HEK293 (cell line): ENCODE measurements at regions not wholly inside any gene's neighbourhood (a gene's known extent, or its start where the extent isn't known, plus 50 kb on each side); places are given as distances from the start of the nearest gene placed in this dataset.

ENCODE experiments used
- CTCF ChIA-PET: fragments of 350-600 bp; formaldehyde crosslinking; extraction: SDS; loops from one replicate; lab custom pipeline; 2021; ENCODE audit warnings: antibody characterized with exemption; lab: Yijun Ruan, JAX
- POLR2A ChIA-PET: fragments of 300-600 bp; formaldehyde crosslinking; extraction: SDS; loops from one replicate; lab custom pipeline; 2020; ENCODE audit warnings: antibody characterized with exemption, inconsistent platforms; lab: Yijun Ruan, JAX
- H3K27ac ChIP-seq: fragments of 200-500 bp; sonication (Bioruptor generic); 2 replicates; pipeline ENCODE4 v1.5.1; 2014; ENCODE audit warnings: low read depth, low read length, control low read depth, inconsistent platforms; ENCODE audit errors: extremely low read depth
- H3K36me3 ChIP-seq, 2 experiments: fragments of 200-500 bp in 1 of 2; sonication (Bioruptor generic) in 1 of 2; 1 replicate in 1 of 2; 2 replicates in 1 of 2; pipeline ENCODE4 v1.5.1; 2014 to 2017; ENCODE audit warnings: inconsistent platforms in 2 of 2, low read length in 2 of 2; ENCODE audit not compliant: control insufficient read depth in 2 of 2, insufficient read depth in 1 of 2
- H3K4me1 ChIP-seq: fragments of 200-500 bp; sonication (Bioruptor generic); 2 replicates; pipeline ENCODE4 v1.5.1; 2014; ENCODE audit warnings: mild to moderate bottlenecking, low read length, inconsistent platforms; ENCODE audit not compliant: control insufficient read depth, insufficient read depth
- H3K4me3 ChIP-seq: 2 replicates; pipeline ENCODE4 v1.5.1; 2011; ENCODE audit warnings: low read depth, mild to moderate bottlenecking, control low read depth, low read length, moderate library complexity
- H3K9me3 ChIP-seq: fragments of 200-500 bp; sonication (Bioruptor generic); 2 replicates; pipeline ENCODE4 v1.5.1; 2014; ENCODE audit warnings: low read depth, low read length, inconsistent platforms; ENCODE audit not compliant: control insufficient read depth, insufficient read depth
- CTCF ChIP-seq: fragments of 450-650 bp; formaldehyde crosslinking; IDR thresholded peaks from 2 replicates; pipeline ENCODE4 v1.5.1; 2016; ENCODE audit warnings: missing biosample characterization, missing genetic modification characterization
- PBX3 ChIP-seq: sonication (generic); formaldehyde crosslinking; IDR thresholded peaks from 2 replicates; pipeline ENCODE4 v1.8.1; 2022; ENCODE audit warnings: mild to moderate bottlenecking, moderate library complexity, missing genetic modification reagents
- PRDM1 ChIP-seq: fragments of 450-650 bp; formaldehyde crosslinking; IDR thresholded peaks from 2 replicates; pipeline ENCODE4; 2016; ENCODE audit warnings: missing biosample characterization, missing genetic modification characterization
- PRDM10 ChIP-seq: fragments of 450-650 bp; formaldehyde crosslinking; IDR thresholded peaks from 2 replicates; pipeline ENCODE4 v1.5.1; 2016; ENCODE audit warnings: missing biosample characterization, missing genetic modification characterization
- RBAK ChIP-seq: fragments of 450-650 bp; formaldehyde crosslinking; IDR thresholded peaks from 2 replicates; pipeline ENCODE4 v1.5.1; 2016; ENCODE audit warnings: missing biosample characterization, missing genetic modification characterization
- SCRT2 ChIP-seq: fragments of 450-650 bp; formaldehyde crosslinking; IDR thresholded peaks from 2 replicates; pipeline ENCODE4 v1.5.1; 2016; ENCODE audit warnings: missing biosample characterization, missing genetic modification characterization
- TCF7L2 ChIP-seq: IDR thresholded peaks from 2 replicates; pipeline ENCODE4 v1.6.1; 2011; ENCODE audit warnings: low read depth, mild to moderate bottlenecking, inconsistent platforms, low read length, moderate library complexity, borderline replicate concordance
- WT1 ChIP-seq: fragments of 450-650 bp; formaldehyde crosslinking; IDR thresholded peaks from 2 replicates; pipeline ENCODE4 v1.5.1; 2016; ENCODE audit warnings: missing biosample characterization, missing genetic modification characterization
- ZBTB11 ChIP-seq: fragments of 450-650 bp; formaldehyde crosslinking; conservative IDR thresholded peaks from 2 replicates; pipeline ENCODE4 v1.5.1; 2016; ENCODE audit warnings: low read depth, missing biosample characterization, missing genetic modification characterization
- ZBTB17 ChIP-seq: fragments of 450-650 bp; formaldehyde crosslinking; IDR thresholded peaks from 2 replicates; pipeline ENCODE4 v1.5.1; 2016; ENCODE audit warnings: missing biosample characterization, missing genetic modification characterization
- ZBTB20 ChIP-seq: fragments of 450-650 bp; formaldehyde crosslinking; IDR thresholded peaks from 2 replicates; pipeline ENCODE4 v1.5.1; 2016; ENCODE audit warnings: missing biosample characterization, missing genetic modification characterization
- ZBTB6 ChIP-seq: fragments of 450-650 bp; formaldehyde crosslinking; IDR thresholded peaks from 2 replicates; pipeline ENCODE4 v1.5.1; 2017; ENCODE audit warnings: missing biosample characterization, missing genetic modification characterization
- ZFP41 ChIP-seq: fragments of 450-650 bp; formaldehyde crosslinking; IDR thresholded peaks from 2 replicates; pipeline ENCODE4 v1.5.1; 2016; ENCODE audit warnings: missing biosample characterization, missing genetic modification characterization, borderline replicate concordance
- ZNF10 ChIP-seq: fragments of 450-650 bp; formaldehyde crosslinking; IDR thresholded peaks from 2 replicates; pipeline ENCODE4 v1.5.1; 2017; ENCODE audit warnings: missing biosample characterization, missing genetic modification characterization
- ZNF121 ChIP-seq: fragments of 450-650 bp; formaldehyde crosslinking; IDR thresholded peaks from 2 replicates; pipeline ENCODE4 v1.5.1; 2016; ENCODE audit warnings: missing biosample characterization, missing genetic modification characterization
- ZNF335 ChIP-seq: fragments of 450-650 bp; formaldehyde crosslinking; conservative IDR thresholded peaks from 2 replicates; pipeline ENCODE4 v1.5.1; 2016; ENCODE audit warnings: missing biosample characterization, missing genetic modification characterization
- ZNF423 ChIP-seq: fragments of 450-650 bp; formaldehyde crosslinking; IDR thresholded peaks from 2 replicates; pipeline ENCODE4 v1.5.1; 2016; ENCODE audit warnings: missing biosample characterization, missing genetic modification characterization
- ZNF488 ChIP-seq: fragments of 450-650 bp; formaldehyde crosslinking; IDR thresholded peaks from 2 replicates; pipeline ENCODE4 v1.5.1; 2016; ENCODE audit warnings: missing biosample characterization, missing genetic modification characterization
- ZNF510 ChIP-seq: fragments of 450-650 bp; formaldehyde crosslinking; IDR thresholded peaks from 2 replicates; pipeline ENCODE4 v1.5.1; 2018; ENCODE audit warnings: mild to moderate bottlenecking, missing genetic modification characterization, missing biosample characterization; ENCODE audit not compliant: insufficient replicate concordance
- ZNF514 ChIP-seq: fragments of 450-650 bp; formaldehyde crosslinking; IDR thresholded peaks from 2 replicates; pipeline ENCODE4 v1.5.1; 2016; ENCODE audit warnings: missing biosample characterization, missing genetic modification characterization
- ZNF561 ChIP-seq: fragments of 450-650 bp; IDR thresholded peaks from 2 replicates; pipeline ENCODE4 v1.5.1; 2018; ENCODE audit warnings: missing biosample characterization, missing genetic modification characterization, borderline replicate concordance
- ZNF580 ChIP-seq: fragments of 450-650 bp; formaldehyde crosslinking; IDR thresholded peaks from 2 replicates; pipeline ENCODE4 v1.5.1; 2016; ENCODE audit warnings: missing biosample characterization, missing genetic modification characterization
- ZNF830 ChIP-seq: fragments of 450-650 bp; IDR thresholded peaks from 2 replicates; pipeline ENCODE4 v1.5.0; 2018; ENCODE audit warnings: missing biosample characterization, missing genetic modification characterization, low read depth, mild to moderate bottlenecking, moderate library complexity

- TF ChIP-seq TCF7L2 = no peak
- no peak for TF ChIP-seq ZNF423 (tag by site-specific recombination)
- TF ChIP-seq PRDM10 (tag by site-specific recombination) = no peak
- TF ChIP-seq ZNF830 (tag by site-specific recombination) = no peak
- no peak for TF ChIP-seq PBX3
- TF ChIP-seq PRDM1 = no peak
- TF ChIP-seq ZNF488 = no peak
- TF ChIP-seq ZFP41 (tag by site-specific recombination) = no peak
Measured at GRCh38 chr18:61618816-61619215, 274.0 kb downstream of the RNF152 start (continued).

- POLR2A ChIA-PET = no interaction called here
- no peak overlapping the region for H3K4me3 ChIP-seq
- no peaks in the 10 kb centered on the region for H3K4me1 ChIP-seq
- no peak overlapping the region for H3K27ac ChIP-seq
- no peaks in the 10 kb centered on the region for H3K9me3 ChIP-seq
- no peaks in the 10 kb centered on the region for H3K36me3 ChIP-seq
- CTCF ChIA-PET = interaction anchor here (0.6 to 1.0 kb wide), 2 partner anchors 35 to 1019 kb away, joined by 3 read pairs; no protein-coding TSS in a partner anchor
- TF ChIP-seq ZBTB20 (tag by site-specific recombination) (no peak), CTCF (tag by site-specific recombination) (no peak), ZNF10 (tag by site-specific recombination) (no peak), ZNF580 (tag by site-specific recombination) (no peak), SCRT2 (tag by site-specific recombination) (no peak), ZNF121 (tag by site-specific recombination) (no peak), ZBTB17 (tag by site-specific recombination) (no peak), RBAK (tag by site-specific recombination) (no peak), ZNF335 (tag by site-specific recombination) (no peak), ZNF510 (no peak), WT1 (tag by site-specific recombination) (no peak), ZNF561 (tag by site-specific recombination) (no peak), ZBTB11 (tag by site-specific recombination) (no peak), ZBTB6 (tag by site-specific recombination) (no peak), ZNF514 (tag by site-specific recombination) (no peak)
Measured at GRCh38 chr18:61616111-61616610, 276.6 kb downstream of the RNF152 start.
